Body of pancreas (tissue), 4 donors: ENCODE measurements at regions not wholly inside any gene's neighbourhood (a gene's known extent, or its start where the extent isn't known, plus 50 kb on each side); places are given as distances from the start of the nearest gene placed in this dataset.

ENCODE experiments used
- POLR2A ChIP-seq, 3 donors: fragments of 450-650 bp; IDR thresholded peaks; one replicate each; pipeline ENCODE4 v1.6.1; 2016; ENCODE audit warnings: antibody characterized with exemption in 3 of 3, mild to moderate bottlenecking in 2 of 3
- TF ChIP-seq, protein P1 (sequence below), 7 experiments: fragments of 450-650 bp in 4 of 7; fragments of 200-600 bp in 3 of 7; sonication (generic) in 3 of 7; IDR thresholded peaks; one replicate each; pipeline ENCODE4 v1.5.1; 2016 to 2019; ENCODE audit warnings: antibody characterized with exemption in 7 of 7

DNA sequence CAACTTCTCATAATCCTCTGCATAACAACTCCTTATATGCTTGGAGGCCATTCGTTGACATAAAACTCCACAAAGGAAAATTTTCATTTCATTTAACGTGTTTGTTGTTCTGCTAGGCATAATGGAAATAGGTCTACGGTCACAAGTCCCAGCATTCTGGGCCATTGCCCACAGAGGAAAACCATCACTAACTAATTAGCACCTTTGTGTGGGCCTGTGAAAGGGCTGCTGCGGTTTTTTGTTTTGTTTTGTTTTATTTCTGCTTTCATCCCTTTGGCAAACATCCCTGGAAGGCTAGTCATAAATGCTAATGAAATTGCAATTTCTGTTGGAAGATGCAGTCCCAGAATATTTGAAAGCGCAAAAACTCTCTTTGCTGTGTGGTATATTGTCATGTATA, 180.3 kb downstream of the RMST start:
- TF ChIP-seq, protein P1, sequence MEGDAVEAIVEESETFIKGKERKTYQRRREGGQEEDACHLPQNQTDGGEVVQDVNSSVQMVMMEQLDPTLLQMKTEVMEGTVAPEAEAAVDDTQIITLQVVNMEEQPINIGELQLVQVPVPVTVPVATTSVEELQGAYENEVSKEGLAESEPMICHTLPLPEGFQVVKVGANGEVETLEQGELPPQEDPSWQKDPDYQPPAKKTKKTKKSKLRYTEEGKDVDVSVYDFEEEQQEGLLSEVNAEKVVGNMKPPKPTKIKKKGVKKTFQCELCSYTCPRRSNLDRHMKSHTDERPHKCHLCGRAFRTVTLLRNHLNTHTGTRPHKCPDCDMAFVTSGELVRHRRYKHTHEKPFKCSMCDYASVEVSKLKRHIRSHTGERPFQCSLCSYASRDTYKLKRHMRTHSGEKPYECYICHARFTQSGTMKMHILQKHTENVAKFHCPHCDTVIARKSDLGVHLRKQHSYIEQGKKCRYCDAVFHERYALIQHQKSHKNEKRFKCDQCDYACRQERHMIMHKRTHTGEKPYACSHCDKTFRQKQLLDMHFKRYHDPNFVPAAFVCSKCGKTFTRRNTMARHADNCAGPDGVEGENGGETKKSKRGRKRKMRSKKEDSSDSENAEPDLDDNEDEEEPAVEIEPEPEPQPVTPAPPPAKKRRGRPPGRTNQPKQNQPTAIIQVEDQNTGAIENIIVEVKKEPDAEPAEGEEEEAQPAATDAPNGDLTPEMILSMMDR (IDR thresholded peaks at IDR 0.05), result no peak
- no peak for TF ChIP-seq POLR2A (IDR thresholded peaks at IDR 0.05)
